GM12878 (cell line): ENCODE measurements at regions not wholly inside any gene's neighbourhood (a gene's known extent, or its start where the extent isn't known, plus 50 kb on each side); places are given as distances from the start of the nearest gene placed in this dataset.

ENCODE experiments used
- ATAC-seq: fragments of 200-7000 bp; cut with Tn5 transposase; 3 replicates; pipeline ENCODE4 v1.9.1; 2020; ENCODE audit warnings: mild to moderate bottlenecking, moderate library complexity
- BruUV-seq: library from RNA; stranded (reverse); fragments of 400-500 nt; replicated peaks from 2 replicates; lab custom pipeline; 2021; lab: Mats Ljungman, UMichigan
- CTCF ChIA-PET: fragments of 300-600 bp; sonication (Branson Sonifier 250); formaldehyde crosslinking; extraction: SDS; loops from one replicate; lab custom pipeline; 2021; ENCODE audit warnings: inconsistent platforms; lab: Yijun Ruan, JAX
- POLR2A ChIA-PET: fragments of 350-600 bp; formaldehyde crosslinking; extraction: SDS; loops from one replicate; lab custom pipeline; 2021; ENCODE audit warnings: inconsistent platforms; lab: Charles Lee
- RAD21 ChIA-PET: fragments of 300-600 bp; sonication (Branson Sonifier 250); formaldehyde crosslinking; loops from one replicate; lab custom pipeline; 2023; ENCODE audit warnings: antibody characterized with exemption; ENCODE audit not compliant: unreplicated experiment; lab: Charles Lee
- SMC1A ChIA-PET: fragments of 300-600 bp; sonication (Branson Sonifier 250); formaldehyde crosslinking; loops from one replicate; lab custom pipeline; 2023; ENCODE audit not compliant: unreplicated experiment, uncharacterized antibody; lab: Charles Lee
- DNase-seq: peaks from one replicate; pipeline ENCODE4 v3.0.0-alpha.2; 2011; ENCODE audit warnings: low read depth, low spot score
- FAIRE-seq: peaks from 3 replicates; lab custom pipeline; 2011; peaks lifted over from hg19 to GRCh38; lab: Jason Lieb, UNC
- H2AFZ ChIP-seq: 2 replicates; pipeline ENCODE4 v1.6.0; 2011; ENCODE audit warnings: low read depth, low read length, control low read depth; ENCODE audit not compliant: control insufficient read depth
- H3K27ac ChIP-seq: 2 replicates; pipeline ENCODE4 v1.5.1; 2011; ENCODE audit warnings: control low read depth; ENCODE audit not compliant: control insufficient read depth, insufficient read depth
- H3K27me3 ChIP-seq, 2 experiments: replicated peaks in 1 of 2; 2 replicates each; pipeline versions ENCODE4 v1.6.0 to v1.6.1; 2011; ENCODE audit warnings: low read length in 1 of 2; ENCODE audit not compliant: control insufficient read depth in 2 of 2, insufficient read depth in 2 of 2
- H3K36me3 ChIP-seq, 2 experiments: 2 replicates each; pipeline ENCODE4 v1.5.1; 2011; ENCODE audit warnings: low read length in 1 of 2; ENCODE audit not compliant: control insufficient read depth in 2 of 2, insufficient read depth in 2 of 2
- H3K4me1 ChIP-seq: 2 replicates; pipeline ENCODE4 v1.6.1; 2011; ENCODE audit warnings: mild to moderate bottlenecking, low read length, moderate library complexity, mixed read lengths; ENCODE audit not compliant: control insufficient read depth, insufficient read depth
- H3K4me2 ChIP-seq: 2 replicates; pipeline ENCODE4 v1.6.0; 2011; ENCODE audit warnings: control low read depth; ENCODE audit not compliant: control insufficient read depth, insufficient read depth
- H3K4me3 ChIP-seq: fragments of 200-600 bp; sonication (generic); 2 replicates; pipeline ENCODE4 v1.5.1; 2016
- H3K79me2 ChIP-seq: 2 replicates; pipeline ENCODE4 v1.6.0; 2011; ENCODE audit warnings: low read length; ENCODE audit not compliant: control insufficient read depth, insufficient read depth
- H3K9ac ChIP-seq: 2 replicates; pipeline ENCODE4 v1.8.0; 2011; ENCODE audit warnings: low read length, control low read depth, mixed read lengths; ENCODE audit not compliant: control insufficient read depth, insufficient read depth
- H3K9me3 ChIP-seq: replicated peaks from 3 replicates; pipeline ENCODE4 v1.5.1; 2011; ENCODE audit warnings: mild to moderate bottlenecking, low read length; ENCODE audit not compliant: control insufficient read depth, insufficient read depth
- H4K20me1 ChIP-seq: 2 replicates; pipeline ENCODE4 v1.6.0; 2011; ENCODE audit not compliant: control insufficient read depth, insufficient read depth
- CEBPB ChIP-seq, 2 experiments: fragments of 150-350 bp in 1 of 2; IDR thresholded peaks; 2 replicates each; pipeline ENCODE4 v1.6.1; 2012 to 2014; ENCODE audit warnings: low read depth in 2 of 2, low read length in 2 of 2, borderline replicate concordance in 1 of 2, inconsistent platforms in 1 of 2
- ETV6 ChIP-seq, 2 experiments: fragments of 450-650 bp in 1 of 2; IDR thresholded peaks in 1 of 2; conservative IDR thresholded peaks in 1 of 2; 2 replicates each; pipeline ENCODE4 v1.6.1; 2014; ENCODE audit warnings: antibody characterized with exemption in 1 of 2, borderline replicate concordance in 1 of 2, low read depth in 1 of 2, mild to moderate bottlenecking in 1 of 2, moderate library complexity in 1 of 2
- MEF2A ChIP-seq: IDR thresholded peaks from 2 replicates; pipeline ENCODE4 v1.6.1; 2011; ENCODE audit warnings: low read depth, mild to moderate bottlenecking, low read length, moderate library complexity; ENCODE audit not compliant: insufficient read depth
- MYC ChIP-seq: IDR thresholded peaks from 2 replicates; pipeline ENCODE4 v1.6.1; 2011; ENCODE audit warnings: mild to moderate bottlenecking, low read length, moderate library complexity, inconsistent platforms; ENCODE audit not compliant: insufficient read depth, insufficient replicate concordance, insufficient read length, severe bottlenecking
- PML ChIP-seq: IDR thresholded peaks from 2 replicates; pipeline ENCODE4 v1.6.1; 2012; ENCODE audit warnings: low read length, inconsistent platforms
- RB1 ChIP-seq: fragments of 450-650 bp; formaldehyde crosslinking; IDR thresholded peaks from 2 replicates; pipeline ENCODE4 v1.6.1; 2017; ENCODE audit warnings: mild to moderate bottlenecking, borderline replicate concordance
- RCOR1 ChIP-seq: conservative IDR thresholded peaks from 2 replicates; pipeline ENCODE4 v1.6.1; 2012; ENCODE audit warnings: low read depth, low read length, improper control_type of control experiment
- RUNX3 ChIP-seq: IDR thresholded peaks from 2 replicates; pipeline ENCODE4 v1.6.1; 2012; ENCODE audit warnings: low read length, inconsistent platforms
- SIX5 ChIP-seq: IDR thresholded peaks from 2 replicates; pipeline ENCODE4 v1.6.1; 2011; ENCODE audit warnings: mild to moderate bottlenecking, low read depth, low read length, moderate library complexity; ENCODE audit not compliant: severe bottlenecking
- SMAD1 ChIP-seq: fragments of 450-650 bp; IDR thresholded peaks from 2 replicates; pipeline ENCODE4 v1.6.1; 2018; ENCODE audit warnings: mild to moderate bottlenecking, low read depth; ENCODE audit not compliant: partially characterized antibody
- SP1 ChIP-seq: IDR thresholded peaks from one replicate; pipeline ENCODE4 v1.6.1; 2011; ENCODE audit warnings: low read depth, low read length
- SPI1 ChIP-seq: IDR thresholded peaks from 2 replicates; pipeline ENCODE4 v1.6.1; 2011; ENCODE audit warnings: low read depth, mild to moderate bottlenecking, low read length, moderate library complexity, borderline replicate concordance; ENCODE audit not compliant: insufficient read depth
- STAT3 ChIP-seq: IDR thresholded peaks from 2 replicates; pipeline ENCODE4 v1.6.1; 2011; ENCODE audit warnings: low read depth, low read length, improper control_type of control experiment
- TBL1XR1 ChIP-seq: IDR thresholded peaks from 2 replicates; pipeline ENCODE4 v1.6.1; 2012; ENCODE audit warnings: low read depth, low read length, improper control_type of control experiment
- TCF3 ChIP-seq: IDR thresholded peaks from 2 replicates; pipeline ENCODE4 v1.6.1; 2012; ENCODE audit warnings: low read depth, mild to moderate bottlenecking, low read length, borderline replicate concordance; ENCODE audit not compliant: insufficient read depth
- WGBS: methylation state at CpG from one replicate; pipeline ENCODE4 v1.1.6; 2016; ENCODE audit warnings: low lambda C conversion rate; ENCODE audit not compliant: insufficient replicate concordance, insufficient coverage; ENCODE audit errors: missing lambda C conversion rate; 5-methylcytosine and 5-hydroxymethylcytosine counted together
- in situ Hi-C: fragments of 300-500 bp; cut with MboI; formaldehyde crosslinking; loops from 9 replicates; pipeline ENCODE4 v1.14.3; 2018; ENCODE audit warnings: mixed read lengths
- intact Hi-C: fragments of 100-400 bp; cut with micrococcal nuclease; formaldehyde crosslinking; loops from one replicate; pipeline ENCODE4 v1.14.2; 2022; ENCODE audit not compliant: unreplicated experiment
- TF ChIP-seq, protein P1 (sequence below): fragments of 150-350 bp; IDR thresholded peaks from 2 replicates; pipeline ENCODE4 v1.6.1; 2014; ENCODE audit warnings: mild to moderate bottlenecking, low read depth, low read length
- TF ChIP-seq, protein P2 (sequence below): IDR thresholded peaks from 2 replicates; pipeline ENCODE4 v1.6.1; 2012; ENCODE audit warnings: mild to moderate bottlenecking, low read depth, low read length

DNA sequence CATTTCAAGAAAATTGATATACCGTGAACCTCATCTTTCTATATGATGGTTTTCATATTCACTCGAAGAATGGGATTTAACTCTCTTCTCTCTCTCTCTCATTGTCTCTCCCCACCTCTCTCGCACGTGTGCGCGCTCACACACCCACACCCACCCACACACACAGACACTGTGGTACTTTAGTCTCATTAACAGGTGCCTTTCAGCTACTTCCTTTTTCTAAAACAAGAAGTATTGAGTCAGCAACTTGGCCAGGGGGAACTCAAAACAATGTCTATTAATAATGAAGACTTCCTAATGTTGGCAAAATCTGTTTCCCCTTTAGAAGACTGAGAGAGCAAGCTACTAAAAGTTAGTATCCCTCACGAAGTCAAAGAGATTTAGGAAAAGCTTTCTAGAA lies 150.7 kb downstream of the TMCO5A start (continued):
- TF ChIP-seq, protein P1, sequence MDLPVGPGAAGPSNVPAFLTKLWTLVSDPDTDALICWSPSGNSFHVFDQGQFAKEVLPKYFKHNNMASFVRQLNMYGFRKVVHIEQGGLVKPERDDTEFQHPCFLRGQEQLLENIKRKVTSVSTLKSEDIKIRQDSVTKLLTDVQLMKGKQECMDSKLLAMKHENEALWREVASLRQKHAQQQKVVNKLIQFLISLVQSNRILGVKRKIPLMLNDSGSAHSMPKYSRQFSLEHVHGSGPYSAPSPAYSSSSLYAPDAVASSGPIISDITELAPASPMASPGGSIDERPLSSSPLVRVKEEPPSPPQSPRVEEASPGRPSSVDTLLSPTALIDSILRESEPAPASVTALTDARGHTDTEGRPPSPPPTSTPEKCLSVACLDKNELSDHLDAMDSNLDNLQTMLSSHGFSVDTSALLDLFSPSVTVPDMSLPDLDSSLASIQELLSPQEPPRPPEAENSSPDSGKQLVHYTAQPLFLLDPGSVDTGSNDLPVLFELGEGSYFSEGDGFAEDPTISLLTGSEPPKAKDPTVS: no peak
- TF ChIP-seq MEF2A (peak; percentile 89), TBL1XR1 (peak; percentile 94), SMAD1 (peak; percentile 40), SPI1 (peak; percentile 78; the same call in 1 of the 2 replicates), SP1 (peak; percentile 12), TCF3 (peak; percentile 87; the same call in 1 of the 2 replicates)

GRCh38 chr15:38085931-38086568 lies 151.6 kb downstream of the TMCO5A start:
- DNase-seq: peak; percentile 36
- peak; percentile 82 for ATAC-seq
- no peak overlapping the region for H3K27ac ChIP-seq
- no peaks in the 10 kb centered on the region for H3K79me2 ChIP-seq
- H4K20me1 ChIP-seq: no peaks in the 10 kb centered on the region
- H3K27me3 ChIP-seq: no peaks in the 10 kb centered on the region
- CTCF ChIA-PET: interaction anchor here (0.7 to 4.6 kb wide), 8 partner anchors 10 to 269 kb away, joined by 3 to 21 read pairs (median 4); no protein-coding TSS in a partner anchor
- H3K4me2 ChIP-seq: peak overlapping the region; percentile 75
- H3K9ac ChIP-seq: no peak overlapping the region
- H2AFZ ChIP-seq: peak overlapping the region; percentile 18; the same call in 1 of the 2 replicates
- SMC1A ChIA-PET: interaction anchor here (0.8 to 4.6 kb wide), 26 partner anchors 10 to 269 kb away, joined by 3 to 60 read pairs (median 7); no protein-coding TSS in a partner anchor
- no peak overlapping the region for H3K4me3 ChIP-seq
- H3K9me3 ChIP-seq: no peaks in the 10 kb centered on the region
- peak; percentile 93 for FAIRE-seq
- POLR2A ChIA-PET: interaction anchor here (0.6 to 2.6 kb wide), 9 partner anchors 14 to 166 kb away, joined by 3 to 10 read pairs (median 6); partner anchors contain the start of gene SPRED1
- no peaks in the 10 kb centered on the region for H3K36me3 ChIP-seq
- in situ Hi-C loops (no loop called here), intact Hi-C loops (loop anchor here (1.0 kb wide), 2 partner anchors 17 to 44 kb away; no protein-coding TSS in a partner anchor)
- peaks cover 29% of the 10 kb centered on the region for H3K4me1 ChIP-seq
- BruUV-seq: no TSS peak
- RAD21 ChIA-PET: interaction anchor here (1.0 to 3.1 kb wide), 12 partner anchors 14 to 84 kb away, joined by 3 to 39 read pairs (median 6); no protein-coding TSS in a partner anchor
- WGBS: 0% methylated on average over 1 of the region's 1 CpG
- TF ChIP-seq STAT3 (no peak), ETV6 (conservative IDR thresholded peaks at IDR 0.05 in 1 of 2, IDR thresholded peaks at IDR 0.05 in 1 of 2; ENCODE audit: borderline replicate concordance in 1 of 2, low read depth in 1 of 2) (0 out of 4 replicates have a peak, but pooled peaks of 1 of the 2 experiments have one; percentile 23), RCOR1 (no peak), CEBPB (IDR thresholded peaks at IDR 0.05; ENCODE audit: borderline replicate concordance in 1 of 2, low read depth in 2 of 2, low read length in 2 of 2) (0 out of 4 replicates have a peak, but pooled peaks of 1 of the 2 experiments have one; percentile 13), RB1 (no peak), MYC (no peak), RUNX3 (peak; percentile 80), PML (no peak), TBL1XR1 (no peak), TCF3 (no peak), SIX5 (no peak)
- TF ChIP-seq, protein P2, sequence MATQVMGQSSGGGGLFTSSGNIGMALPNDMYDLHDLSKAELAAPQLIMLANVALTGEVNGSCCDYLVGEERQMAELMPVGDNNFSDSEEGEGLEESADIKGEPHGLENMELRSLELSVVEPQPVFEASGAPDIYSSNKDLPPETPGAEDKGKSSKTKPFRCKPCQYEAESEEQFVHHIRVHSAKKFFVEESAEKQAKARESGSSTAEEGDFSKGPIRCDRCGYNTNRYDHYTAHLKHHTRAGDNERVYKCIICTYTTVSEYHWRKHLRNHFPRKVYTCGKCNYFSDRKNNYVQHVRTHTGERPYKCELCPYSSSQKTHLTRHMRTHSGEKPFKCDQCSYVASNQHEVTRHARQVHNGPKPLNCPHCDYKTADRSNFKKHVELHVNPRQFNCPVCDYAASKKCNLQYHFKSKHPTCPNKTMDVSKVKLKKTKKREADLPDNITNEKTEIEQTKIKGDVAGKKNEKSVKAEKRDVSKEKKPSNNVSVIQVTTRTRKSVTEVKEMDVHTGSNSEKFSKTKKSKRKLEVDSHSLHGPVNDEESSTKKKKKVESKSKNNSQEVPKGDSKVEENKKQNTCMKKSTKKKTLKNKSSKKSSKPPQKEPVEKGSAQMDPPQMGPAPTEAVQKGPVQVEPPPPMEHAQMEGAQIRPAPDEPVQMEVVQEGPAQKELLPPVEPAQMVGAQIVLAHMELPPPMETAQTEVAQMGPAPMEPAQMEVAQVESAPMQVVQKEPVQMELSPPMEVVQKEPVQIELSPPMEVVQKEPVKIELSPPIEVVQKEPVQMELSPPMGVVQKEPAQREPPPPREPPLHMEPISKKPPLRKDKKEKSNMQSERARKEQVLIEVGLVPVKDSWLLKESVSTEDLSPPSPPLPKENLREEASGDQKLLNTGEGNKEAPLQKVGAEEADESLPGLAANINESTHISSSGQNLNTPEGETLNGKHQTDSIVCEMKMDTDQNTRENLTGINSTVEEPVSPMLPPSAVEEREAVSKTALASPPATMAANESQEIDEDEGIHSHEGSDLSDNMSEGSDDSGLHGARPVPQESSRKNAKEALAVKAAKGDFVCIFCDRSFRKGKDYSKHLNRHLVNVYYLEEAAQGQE: no peak
